C4-2B (cell line): ENCODE measurements at regions not wholly inside any gene's neighbourhood (a gene's known extent, or its start where the extent isn't known, plus 50 kb on each side); places are given as distances from the start of the nearest gene placed in this dataset.

Experiments
- CTCF ChIP-seq: fragments of 450-650 bp; conservative IDR thresholded peaks from 2 replicates; pipeline ENCODE4 v1.5.1; 2017; ENCODE audit warnings: mild to moderate bottlenecking
- ZFX ChIP-seq: fragments of 450-650 bp; IDR thresholded peaks from 2 replicates; pipeline ENCODE4 v1.6.1; 2017

GRCh38 chr9:129507805-129508204 is 113.1 kb downstream of the C9orf50 start:
- TF ChIP-seq CTCF (no peak), ZFX (no peak)
